NB4 (cell line): ENCODE measurements at regions not wholly inside any gene's neighbourhood (a gene's known extent, or its start where the extent isn't known, plus 50 kb on each side); places are given as distances from the start of the nearest gene placed in this dataset.

Experiments used
- DNase-seq: peaks from one replicate; pipeline ENCODE4 v3.0.0; 2010; ENCODE audit warnings: low read depth
- H3K4me3 ChIP-seq: one replicate; pipeline ENCODE4 v1.5.1; 2011; ENCODE audit warnings: mild to moderate bottlenecking, low read depth, low read length, moderate library complexity
- MYC ChIP-seq: IDR thresholded peaks from 2 replicates; pipeline ENCODE4 v1.6.1; 2011; ENCODE audit warnings: low read depth, low read length
- POLR2A ChIP-seq: IDR thresholded peaks from 2 replicates; pipeline ENCODE4 v1.6.1; 2011; ENCODE audit warnings: mild to moderate bottlenecking; ENCODE audit not compliant: insufficient read length; ENCODE audit errors: extremely low read depth
- TF ChIP-seq, protein P1 (sequence below): IDR thresholded peaks from one replicate; pipeline ENCODE4 v1.5.1; 2012; ENCODE audit warnings: low read depth, low read length
- TF ChIP-seq, protein P2 (sequence below): IDR thresholded peaks from 2 replicates; pipeline ENCODE4 v1.6.1; 2011; ENCODE audit warnings: low read depth, low read length

- no peak overlapping the region for H3K4me3 ChIP-seq
These were observed 1141.8 kb downstream of the PCDH17 start for GRCh38 chr13:58773280-58773859.

DNA sequence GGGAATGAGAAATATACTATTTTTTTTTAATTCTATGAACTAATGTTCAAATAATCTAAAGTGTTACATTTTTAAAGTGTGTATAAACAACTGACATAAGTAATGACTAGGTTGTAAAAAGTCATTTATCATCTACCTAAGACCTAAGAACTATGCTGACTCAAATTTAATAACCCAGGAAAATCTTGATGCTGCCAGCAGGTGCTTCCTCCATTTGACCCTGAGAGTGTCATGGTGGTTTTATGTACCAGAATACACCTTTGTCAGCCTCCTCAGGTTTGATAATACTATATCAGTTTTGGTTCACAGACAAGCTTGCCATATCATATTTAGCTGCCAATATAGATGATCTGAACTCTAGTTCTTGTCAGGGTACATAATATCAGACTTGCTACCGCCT, 1151.2 kb downstream of the PCDH17 start:
- no peak for DNase-seq
- no peak overlapping the region for H3K4me3 ChIP-seq
- TF ChIP-seq, protein P1, sequence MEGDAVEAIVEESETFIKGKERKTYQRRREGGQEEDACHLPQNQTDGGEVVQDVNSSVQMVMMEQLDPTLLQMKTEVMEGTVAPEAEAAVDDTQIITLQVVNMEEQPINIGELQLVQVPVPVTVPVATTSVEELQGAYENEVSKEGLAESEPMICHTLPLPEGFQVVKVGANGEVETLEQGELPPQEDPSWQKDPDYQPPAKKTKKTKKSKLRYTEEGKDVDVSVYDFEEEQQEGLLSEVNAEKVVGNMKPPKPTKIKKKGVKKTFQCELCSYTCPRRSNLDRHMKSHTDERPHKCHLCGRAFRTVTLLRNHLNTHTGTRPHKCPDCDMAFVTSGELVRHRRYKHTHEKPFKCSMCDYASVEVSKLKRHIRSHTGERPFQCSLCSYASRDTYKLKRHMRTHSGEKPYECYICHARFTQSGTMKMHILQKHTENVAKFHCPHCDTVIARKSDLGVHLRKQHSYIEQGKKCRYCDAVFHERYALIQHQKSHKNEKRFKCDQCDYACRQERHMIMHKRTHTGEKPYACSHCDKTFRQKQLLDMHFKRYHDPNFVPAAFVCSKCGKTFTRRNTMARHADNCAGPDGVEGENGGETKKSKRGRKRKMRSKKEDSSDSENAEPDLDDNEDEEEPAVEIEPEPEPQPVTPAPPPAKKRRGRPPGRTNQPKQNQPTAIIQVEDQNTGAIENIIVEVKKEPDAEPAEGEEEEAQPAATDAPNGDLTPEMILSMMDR = no peak
- TF ChIP-seq, protein P2, sequence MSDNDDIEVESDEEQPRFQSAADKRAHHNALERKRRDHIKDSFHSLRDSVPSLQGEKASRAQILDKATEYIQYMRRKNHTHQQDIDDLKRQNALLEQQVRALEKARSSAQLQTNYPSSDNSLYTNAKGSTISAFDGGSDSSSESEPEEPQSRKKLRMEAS = no peak
- TF ChIP-seq POLR2A (no peak), MYC (no peak)

More at GRCh38 chr13:58773280-58773859, 1141.8 kb downstream of the PCDH17 start:
- DNase-seq = no peak
- TF ChIP-seq, protein P2 = no peak

- no peak for DNase-seq
- H3K4me3 ChIP-seq = no peak overlapping the region
- no peak for TF ChIP-seq MYC
These were observed 1161.3 kb downstream of the PCDH17 start for GRCh38 chr13:58792854-58793253.

DNA sequence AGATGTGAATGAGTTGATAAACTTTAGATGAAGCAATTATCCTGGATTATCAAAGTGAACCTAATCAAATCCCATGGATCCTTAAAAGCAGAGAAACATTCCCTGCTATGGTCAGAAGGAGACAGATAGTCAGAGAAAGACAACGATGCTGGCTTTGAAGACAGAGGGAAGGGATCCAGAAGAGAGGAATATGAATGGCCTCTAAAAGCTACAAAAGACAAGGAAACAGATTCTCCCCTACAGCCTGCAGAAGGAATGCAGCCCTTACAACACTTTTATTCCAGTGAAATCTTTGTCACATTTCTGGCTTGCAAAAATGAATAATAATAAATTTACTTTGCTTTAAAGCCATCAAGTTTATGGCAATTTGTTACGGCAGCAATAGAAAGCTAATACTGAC, 1164.2 kb downstream of the PCDH17 start:
- TF ChIP-seq POLR2A (no peak), MYC (no peak)
- TF ChIP-seq, protein P1 = no peak
- TF ChIP-seq, protein P2 = no peak
- no peak overlapping the region for H3K4me3 ChIP-seq
- DNase-seq = no peak

- DNase-seq = peak; percentile 12
- TF ChIP-seq POLR2A (no peak), MYC (no peak)
- TF ChIP-seq, protein P1 = no peak
- H3K4me3 ChIP-seq = no peak overlapping the region
These were observed 1173.3 kb downstream of the PCDH17 start for GRCh38 chr13:58804832-58805231.

DNA sequence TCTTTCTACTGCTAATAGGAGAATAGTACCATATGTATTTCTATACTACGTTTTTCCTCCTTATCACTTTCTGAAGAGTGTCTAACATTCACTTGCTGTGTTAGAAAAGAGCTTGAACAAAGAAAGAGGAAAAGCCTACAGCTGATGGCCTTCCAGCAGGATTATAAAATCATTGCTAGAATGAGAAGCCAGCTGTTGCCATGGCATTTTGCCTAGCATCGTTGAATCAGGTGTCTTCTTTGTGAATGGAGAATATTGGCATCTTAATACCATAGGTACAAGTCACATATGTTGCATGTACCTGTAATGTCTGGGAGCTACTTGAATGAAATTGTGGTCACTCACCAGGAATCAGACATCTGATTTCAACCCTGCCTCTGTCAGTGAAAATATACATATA, 1174.9 kb downstream of the PCDH17 start:
- no peak for DNase-seq
- no peak overlapping the region for H3K4me3 ChIP-seq
- TF ChIP-seq, protein P1 = no peak
- TF ChIP-seq POLR2A = no peak
- TF ChIP-seq, protein P2 = no peak
- TF ChIP-seq MYC = no peak

- H3K4me3 ChIP-seq = no peak overlapping the region
- no peak for TF ChIP-seq POLR2A
- TF ChIP-seq, protein P1 = no peak
- TF ChIP-seq, protein P2 = no peak
- TF ChIP-seq MYC = no peak
- no peak for DNase-seq
These were observed 1192.2 kb downstream of the PCDH17 start for GRCh38 chr13:58823701-58824100.
